ENCODE measurements at regions not wholly inside any gene's neighbourhood (a gene's known extent, or its start where the extent isn't known, plus 50 kb on each side); places are given as distances from the start of the nearest gene placed in this dataset.
A peak's percentile ranks its signal among the peaks of the same experiment; 100 is the strongest.

GRCh38 chr4:187711586-187711985 lies 284.0 kb upstream of the ZFP42 start:
- Histone ChIP-seq H2BK15ac (ENCODE audit: low read length) (no peak overlapping the region), H3K79me1 (ENCODE audit: low read depth, low read length) (no peaks in the 10 kb centered on the region), H3K14ac (ENCODE audit: insufficient read length) (no peak overlapping the region), H3K9ac (replicated peaks in 1 of 4; ENCODE audit: extremely low read depth in 1 of 4, low read depth in 3 of 4, low read length in 3 of 4) (no peak overlapping the region), H4K91ac (replicated peaks; ENCODE audit: insufficient read length, low read length) (no peak overlapping the region), H2BK20ac (ENCODE audit: low read length) (no peak overlapping the region), H4K5ac (ENCODE audit: insufficient read length, low read depth, low read length) (no peak overlapping the region), H4K8ac (ENCODE audit: extremely low read depth, insufficient read depth, low read length) (no peak overlapping the region), H2BK5ac (ENCODE audit: low read depth, low read length) (no peak overlapping the region), H3K23ac (ENCODE audit: insufficient read length) (no peak overlapping the region), H2AFZ (ENCODE audit: low read length) (peak overlapping the region; percentile 31; the same call in 1 of the 2 replicates), H3K9me3 (ENCODE audit: insufficient read depth in 2 of 2, low read depth in 1 of 2, low read length in 1 of 2) (no peaks in the 10 kb centered on the region), H4K20me1 (replicated peaks in 1 of 2; ENCODE audit: control insufficient read depth in 1 of 2, insufficient read depth in 2 of 2, low read length in 2 of 2) (no peaks in the 10 kb centered on the region), H3K27me3 (replicated peaks in 1 of 4; ENCODE audit: control insufficient read depth in 3 of 4, extremely low read depth in 1 of 4, insufficient read depth in 3 of 4, low read length in 3 of 4) (no peaks in the 10 kb centered on the region), H3K79me2 (ENCODE audit: control insufficient read depth in 1 of 2, insufficient read depth in 2 of 2, low read length in 2 of 2) (no peaks in the 10 kb centered on the region), H3K27ac (ENCODE audit: low read depth, low read length) (no peak overlapping the region), H3K4me2 (ENCODE audit: insufficient read depth in 1 of 2, low read depth in 2 of 2, low read length in 2 of 2) (no peak overlapping the region), H3K23me2 (ENCODE audit: low read depth, low read length) (no peaks in the 10 kb centered on the region), H3K36me3 (ENCODE audit: control insufficient read depth in 2 of 4, insufficient read depth in 4 of 4, low read length in 3 of 4) (no peaks in the 10 kb centered on the region), H3K4me1 (replicated peaks in 1 of 4; ENCODE audit: control insufficient read depth in 3 of 4, insufficient read depth in 4 of 4, low read length in 3 of 4) (no peaks in the 10 kb centered on the region), H3K56ac (replicated peaks; ENCODE audit: insufficient read length, low read depth, low read length) (no peak overlapping the region), H2BK120ac (replicated peaks; ENCODE audit: low read depth, low read length) (no peak overlapping the region), H2AK5ac (ENCODE audit: low read depth, low read length) (no peak overlapping the region), H2BK12ac (ENCODE audit: low read depth, low read length) (no peak overlapping the region), H3K4ac (replicated peaks; ENCODE audit: insufficient read length, low read depth, low read length) (no peak overlapping the region), H3K18ac (ENCODE audit: extremely low read depth, low read length) (no peak overlapping the region), H3K4me3 (ENCODE audit: extremely low read depth in 1 of 4, insufficient read depth in 2 of 4, low read depth in 3 of 4, low read length in 4 of 4) (no peak overlapping the region)
- FAIRE-seq (no peak), DNase-seq (ENCODE audit: low read depth in 1 of 2, low spot score in 2 of 2) (no peak)
- CTCF ChIA-PET (ENCODE audit: partially characterized antibody): interaction anchor here (1.3 kb wide), 1 partner anchor 16 kb away, joined by 3 read pairs; no protein-coding TSS in a partner anchor
- TF ChIP-seq CEBPB (IDR thresholded peaks at IDR 0.05; ENCODE audit: low read depth, low read length) (peak; percentile 36; the same call in 1 of the 2 replicates), MAFK (IDR thresholded peaks at IDR 0.05; ENCODE audit: low read depth, low read length) (no peak)
- WGBS, 2 experiments (ENCODE audit: extremely low coverage in 1 of 2, insufficient coverage in 1 of 2, insufficient read length in 1 of 2, insufficient replicate concordance in 2 of 2, low coverage in 1 of 2, low lambda C conversion rate in 2 of 2, missing lambda C conversion rate in 1 of 2): 82% methylated on average over 3 of the region's 3 CpGs; no CpG with 5 or more reads in 1 of the 2 experiments
- POLR2A ChIA-PET (ENCODE audit: partially characterized antibody): no interaction called here

All from H1 (cell line).